D721Med (cell line): ENCODE measurements at regions not wholly inside any gene's neighbourhood (a gene's known extent, or its start where the extent isn't known, plus 50 kb on each side); places are given as distances from the start of the nearest gene placed in this dataset.
A peak's percentile ranks its signal among the peaks of the same experiment; 100 is the strongest.

Experiments used
- DNase-seq: peaks from one replicate; pipeline ENCODE4 v3.0.0; 2011; ENCODE audit warnings: low spot score; ENCODE audit not compliant: insufficient read length
- FAIRE-seq: peaks from 2 replicates; lab custom pipeline; 2011; peaks lifted over from hg19 to GRCh38; lab: Jason Lieb, UNC
- CTCF ChIP-seq: IDR thresholded peaks from 2 replicates; pipeline ENCODE4 v1.5.1; 2012; ENCODE audit warnings: mild to moderate bottlenecking, control low read depth; ENCODE audit not compliant: insufficient read depth; ENCODE audit errors: missing control alignments

GRCh38 chr17:63154586-63155244 lies 188.7 kb downstream of the TANC2 start:
- DNase-seq = no peak
- no peak for TF ChIP-seq CTCF
- peak; percentile 6 for FAIRE-seq

- FAIRE-seq (no peak), DNase-seq (no peak)
- no peak for TF ChIP-seq CTCF
Measured at GRCh38 chr17:63156986-63157385, 191.0 kb downstream of the TANC2 start.

- no peak for DNase-seq
- FAIRE-seq = peak; percentile 88
Measured at GRCh38 chr17:63162406-63163157, 196.5 kb downstream of the TANC2 start.

GRCh38 chr17:63163158-63163520 lies 197.1 kb downstream of the TANC2 start:
- no peak for DNase-seq
- TF ChIP-seq CTCF = no peak
- FAIRE-seq = no peak

More at GRCh38 chr17:63162406-63163157, 196.5 kb downstream of the TANC2 start:
- no peak for TF ChIP-seq CTCF

GRCh38 chr17:63165400-63165799 lies 199.4 kb downstream of the TANC2 start:
- TF ChIP-seq CTCF = no peak
- FAIRE-seq (no peak), DNase-seq (no peak)

- DNase-seq = no peak
- TF ChIP-seq CTCF = no peak
- no peak for FAIRE-seq
Measured at GRCh38 chr17:63170795-63171194, 204.8 kb downstream of the TANC2 start.
